ENCODE measurements at regions not wholly inside any gene's neighbourhood (a gene's known extent, or its start where the extent isn't known, plus 50 kb on each side); places are given as distances from the start of the nearest gene placed in this dataset.
"Not testable (repeated sequence)": the region's sequence is repeated elsewhere in the genome, so short reads cannot be mapped to it uniquely, and the experiment has no call there.

GRCh38 chr4:45518832-45519231, 605.0 kb downstream of the GABRG1 start:
- FAIRE-seq (no peak), DNase-seq (ENCODE audit: insufficient read length, low spot score) (no peak)

- DNase-seq (ENCODE audit: insufficient read length, low spot score) (no peak), FAIRE-seq (no peak)
Observed at GRCh38 chr4:45502471-45502870, 621.4 kb downstream of the GABRG1 start.

- FAIRE-seq = no peak
- no peak for DNase-seq (ENCODE audit: insufficient read length, low spot score)
Observed at GRCh38 chr4:45484740-45485139, 639.1 kb downstream of the GABRG1 start.

- FAIRE-seq = no peak
Observed at GRCh38 chr4:45482346-45482745, 641.5 kb downstream of the GABRG1 start.

GRCh38 chr4:45477311-45477733, 646.5 kb downstream of the GABRG1 start:
- FAIRE-seq = no peak
- no peak for DNase-seq (ENCODE audit: insufficient read length, low spot score)

More at GRCh38 chr4:45482346-45482745, 641.5 kb downstream of the GABRG1 start:
- no peak for DNase-seq (ENCODE audit: insufficient read length, low spot score)

GRCh38 chr4:45475548-45475947, 648.3 kb downstream of the GABRG1 start:
- DNase-seq (ENCODE audit: insufficient read length, low spot score) (no peak), FAIRE-seq (no peak)

- no peak for FAIRE-seq
- no peak for DNase-seq (ENCODE audit: insufficient read length, low spot score)
Observed at GRCh38 chr4:45472490-45472889, 651.4 kb downstream of the GABRG1 start.

- FAIRE-seq (no peak), DNase-seq (ENCODE audit: insufficient read length, low spot score) (no peak)
Observed at GRCh38 chr4:45471335-45471734, 652.5 kb downstream of the GABRG1 start.

GRCh38 chr4:45467157-45467556, 656.7 kb downstream of the GABRG1 start:
- FAIRE-seq = no peak
- DNase-seq (ENCODE audit: insufficient read length, low spot score) = no peak

GRCh38 chr4:45460157-45460556, 663.7 kb downstream of the GABRG1 start:
- FAIRE-seq; DNase-seq (ENCODE audit: insufficient read length, low spot score): not testable (repeated sequence)

- FAIRE-seq = no peak
Observed at GRCh38 chr4:45455217-45455616, 668.6 kb downstream of the GABRG1 start.

GRCh38 chr4:45453258-45453853, 670.5 kb downstream of the GABRG1 start:
- FAIRE-seq (no peak), DNase-seq (ENCODE audit: insufficient read length, low spot score) (peak; percentile 33)

More at GRCh38 chr4:45455217-45455616, 668.6 kb downstream of the GABRG1 start:
- no peak for DNase-seq (ENCODE audit: insufficient read length, low spot score)

- FAIRE-seq (no peak), DNase-seq (ENCODE audit: insufficient read length, low spot score) (no peak)
Observed at GRCh38 chr4:45442466-45442865, 681.4 kb downstream of the GABRG1 start.

- no peak for FAIRE-seq
- DNase-seq (ENCODE audit: insufficient read length, low spot score) = no peak
Observed at GRCh38 chr4:45438047-45438446, 685.8 kb downstream of the GABRG1 start.

- FAIRE-seq (no peak), DNase-seq (ENCODE audit: insufficient read length, low spot score) (no peak)
Observed at GRCh38 chr4:45437381-45437780, 686.5 kb downstream of the GABRG1 start.

- DNase-seq (ENCODE audit: insufficient read length, low spot score) (no peak), FAIRE-seq (no peak)
Observed at GRCh38 chr4:45425135-45425534, 698.7 kb downstream of the GABRG1 start.

GRCh38 chr4:45423896-45424295, 697.5 kb upstream of the GNPDA2 start:
- no peak for DNase-seq (ENCODE audit: insufficient read length, low spot score)
- no peak for FAIRE-seq

GRCh38 chr4:45420091-45420674, 693.8 kb upstream of the GNPDA2 start:
- FAIRE-seq; DNase-seq (ENCODE audit: insufficient read length, low spot score): not testable (repeated sequence)

GRCh38 chr4:45410701-45411210, 684.4 kb upstream of the GNPDA2 start:
- DNase-seq (ENCODE audit: insufficient read length, low spot score) = no peak
- FAIRE-seq = no peak

- no peak for DNase-seq (ENCODE audit: insufficient read length, low spot score)
Observed at GRCh38 chr4:45409536-45409935, 683.2 kb upstream of the GNPDA2 start.

GRCh38 chr4:45408996-45409395, 682.6 kb upstream of the GNPDA2 start:
- DNase-seq (ENCODE audit: insufficient read length, low spot score) (no peak), FAIRE-seq (no peak)

More at GRCh38 chr4:45409536-45409935, 683.2 kb upstream of the GNPDA2 start:
- no peak for FAIRE-seq

- FAIRE-seq = no peak
- DNase-seq (ENCODE audit: insufficient read length, low spot score) = no peak
Observed at GRCh38 chr4:45399116-45399515, 672.8 kb upstream of the GNPDA2 start.

Data from HTR-8/SVneo (cell line).